Astrocyte (in vitro differentiated cells and primary cell): ENCODE measurements at regions not wholly inside any gene's neighbourhood (a gene's known extent, or its start where the extent isn't known, plus 50 kb on each side); places are given as distances from the start of the nearest gene placed in this dataset.

Source experiments
- CTCF ChIP-seq: IDR thresholded peaks from 2 replicates; pipeline ENCODE4 v1.5.1; 2011; ENCODE audit warnings: low read depth, mild to moderate bottlenecking, inconsistent platforms, low read length, moderate library complexity; ENCODE audit not compliant: insufficient read depth
- EZH2 ChIP-seq: IDR thresholded peaks from 2 replicates; pipeline ENCODE4 v1.6.1; 2012; ENCODE audit warnings: mild to moderate bottlenecking, low read length, inconsistent platforms; ENCODE audit not compliant: insufficient read depth

GRCh38 chr5:86075139-86075538, 542.6 kb upstream of the COX7C start:
- TF ChIP-seq CTCF, result no peak
- TF ChIP-seq EZH2, result no peak
